GM19035 (cell line): ENCODE measurements at regions not wholly inside any gene's neighbourhood (a gene's known extent, or its start where the extent isn't known, plus 50 kb on each side); places are given as distances from the start of the nearest gene placed in this dataset.
"Not testable (repeated sequence)": the region's sequence is repeated elsewhere in the genome, so short reads cannot be mapped to it uniquely, and the experiment has no call there.

ENCODE experiments used
- ATAC-seq: cut with Tn5 transposase; IDR thresholded peaks from one replicate; pipeline ENCODE4 v1.9.1; 2021; ENCODE audit not compliant: unreplicated experiment

- no peak for ATAC-seq
Measured at GRCh38 chr2:235212501-235213158, 260.8 kb downstream of the SH3BP4 start.

DNA sequence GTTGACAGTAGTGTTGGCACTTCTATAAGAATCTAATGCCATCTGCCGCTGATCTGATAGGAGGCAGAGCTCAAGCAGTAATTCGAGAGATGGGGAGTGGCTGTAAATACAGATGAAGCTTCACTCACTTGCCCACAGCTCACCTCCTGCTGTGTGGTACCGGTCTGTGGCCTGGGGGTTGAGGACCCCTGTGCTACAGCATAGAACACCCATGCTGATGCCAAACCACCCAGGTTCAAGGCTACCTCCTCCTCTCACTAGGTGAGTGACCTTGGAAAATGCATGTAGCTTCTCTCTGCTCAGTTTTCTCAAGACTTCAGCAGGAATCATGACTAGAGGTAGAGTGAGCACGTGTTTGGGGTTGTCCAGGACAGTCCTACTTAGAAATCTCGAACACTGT lies 263.4 kb downstream of the SH3BP4 start:
- ATAC-seq = no peak

DNA sequence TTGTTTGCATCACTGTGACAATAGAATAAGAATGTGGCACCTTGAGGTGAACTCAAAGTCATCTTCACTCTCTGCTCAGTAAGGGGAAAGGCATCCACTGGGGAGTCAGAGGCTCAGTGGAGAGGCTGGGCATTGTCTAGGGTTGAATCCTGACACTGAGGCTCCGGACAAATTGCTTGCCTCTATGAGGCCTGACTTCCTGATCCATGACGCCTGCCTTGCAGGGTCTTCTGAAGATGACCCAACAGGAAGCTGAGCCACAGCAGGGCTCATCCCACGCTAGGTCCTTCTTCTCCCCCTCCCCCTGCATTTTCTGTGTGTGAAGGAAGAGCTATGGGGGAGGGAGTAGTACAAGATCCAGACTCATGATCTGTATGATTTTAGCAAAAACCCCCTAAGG lies 265.1 kb downstream of the SH3BP4 start:
- no peak for ATAC-seq

GRCh38 chr2:235217846-235218245 lies 266.0 kb downstream of the SH3BP4 start:
- ATAC-seq = no peak

DNA sequence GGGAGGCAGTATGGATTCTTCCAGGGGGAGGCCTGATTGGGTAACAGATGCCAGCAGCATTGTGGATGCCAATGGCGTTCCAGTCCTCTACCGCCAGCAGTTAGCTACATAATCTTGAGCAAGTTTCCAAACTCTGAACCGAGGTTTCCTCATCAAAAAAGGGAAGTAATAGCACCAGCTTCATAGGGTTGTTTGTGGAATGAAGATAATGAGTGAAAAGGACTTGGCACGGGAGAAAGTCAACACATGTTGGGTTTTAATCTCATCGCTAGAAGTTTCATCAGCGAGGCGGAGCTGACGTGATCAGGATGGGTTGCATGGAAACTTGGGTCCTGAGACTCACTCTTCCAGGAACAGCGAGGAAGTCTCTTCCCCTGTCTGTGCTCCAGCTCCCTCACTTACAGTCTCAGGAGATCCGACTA lies 266.7 kb downstream of the SH3BP4 start:
- ATAC-seq = no peak

DNA sequence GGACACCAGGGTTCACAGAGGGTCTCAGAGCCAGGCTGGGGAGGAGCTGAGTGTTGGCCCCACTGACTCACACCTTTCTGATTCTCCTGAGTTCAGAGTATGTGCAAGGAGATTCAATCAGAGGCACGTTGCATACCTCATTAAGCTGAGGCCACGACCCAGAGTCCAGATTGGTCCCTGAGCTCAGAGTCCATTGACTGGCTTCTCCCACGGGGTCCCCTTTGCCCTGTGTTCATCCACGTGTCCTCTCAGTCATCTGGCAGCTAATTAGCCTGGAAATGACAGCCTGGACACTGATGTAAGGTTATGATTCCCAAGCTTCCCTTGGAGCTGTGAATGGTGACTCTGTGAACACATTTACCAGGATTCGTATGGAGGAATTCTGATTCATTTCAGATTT lies 267.2 kb downstream of the SH3BP4 start:
- no peak for ATAC-seq

DNA sequence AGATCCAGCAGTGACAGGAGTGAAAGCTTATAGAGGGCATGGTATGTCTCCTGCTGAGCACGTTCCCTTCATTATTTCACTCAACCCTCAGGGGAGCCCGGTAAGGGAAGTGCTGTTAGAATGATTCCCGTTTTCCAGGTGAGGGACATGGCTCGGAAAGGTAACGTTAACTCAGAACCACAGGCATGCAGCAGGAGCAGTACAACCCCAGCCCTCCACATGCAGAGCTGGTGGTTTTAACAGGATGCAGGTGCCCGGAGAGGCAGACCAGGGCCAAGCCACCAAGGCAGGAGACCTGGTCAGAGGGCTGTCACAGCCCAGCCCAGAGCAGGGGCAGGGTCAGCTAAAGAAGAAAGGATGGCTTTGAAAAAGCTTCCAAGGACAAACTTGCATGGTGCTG lies 268.5 kb downstream of the SH3BP4 start:
- ATAC-seq = no peak

DNA sequence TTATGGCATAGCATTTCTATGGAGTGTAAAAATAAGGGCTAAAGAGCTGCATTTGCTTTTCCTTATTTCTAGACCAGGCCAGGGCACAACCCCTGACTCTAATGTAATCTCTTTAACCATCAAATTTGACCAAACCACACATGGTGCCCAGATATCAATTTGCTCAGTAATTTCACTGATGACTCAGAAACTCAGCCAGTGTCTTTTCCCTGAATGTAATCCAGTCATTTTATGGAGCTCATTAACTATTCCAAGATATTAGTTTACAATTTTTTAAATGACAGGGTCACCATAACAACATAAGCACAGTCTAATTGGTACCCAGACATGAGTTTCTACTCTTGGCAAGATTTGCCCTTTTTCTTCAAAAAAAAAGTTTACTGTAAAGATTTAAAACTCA lies 270.8 kb upstream of the AGAP1 start:
- ATAC-seq = no peak

GRCh38 chr2:235224410-235224809 lies 269.4 kb upstream of the AGAP1 start:
- ATAC-seq = no peak

DNA sequence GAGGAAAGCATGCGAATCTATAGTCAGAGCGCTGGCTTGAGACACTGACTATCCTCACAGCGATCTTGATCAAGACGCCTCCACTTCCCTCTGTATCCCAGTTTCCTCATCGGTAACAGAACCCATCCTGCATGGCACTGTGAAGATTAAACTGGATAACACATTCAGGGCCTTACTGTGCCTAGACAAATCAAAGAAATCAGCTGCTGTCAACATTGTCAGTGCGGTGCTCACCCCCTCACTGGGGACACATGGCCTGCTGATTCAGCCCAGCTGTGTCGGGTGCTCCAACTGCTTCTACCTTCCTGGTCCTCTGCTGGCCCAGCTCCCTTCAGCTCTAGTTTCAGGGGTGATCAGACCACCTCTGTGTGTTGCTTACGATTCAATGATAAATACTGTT lies 268.6 kb upstream of the AGAP1 start:
- no peak for ATAC-seq

- ATAC-seq = no peak
Measured at GRCh38 chr2:235227590-235227989, 266.3 kb upstream of the AGAP1 start.

- not testable (repeated sequence) for ATAC-seq
Measured at GRCh38 chr2:235228422-235228821, 265.4 kb upstream of the AGAP1 start.

GRCh38 chr2:235229236-235229635 lies 264.6 kb upstream of the AGAP1 start:
- no peak for ATAC-seq

DNA sequence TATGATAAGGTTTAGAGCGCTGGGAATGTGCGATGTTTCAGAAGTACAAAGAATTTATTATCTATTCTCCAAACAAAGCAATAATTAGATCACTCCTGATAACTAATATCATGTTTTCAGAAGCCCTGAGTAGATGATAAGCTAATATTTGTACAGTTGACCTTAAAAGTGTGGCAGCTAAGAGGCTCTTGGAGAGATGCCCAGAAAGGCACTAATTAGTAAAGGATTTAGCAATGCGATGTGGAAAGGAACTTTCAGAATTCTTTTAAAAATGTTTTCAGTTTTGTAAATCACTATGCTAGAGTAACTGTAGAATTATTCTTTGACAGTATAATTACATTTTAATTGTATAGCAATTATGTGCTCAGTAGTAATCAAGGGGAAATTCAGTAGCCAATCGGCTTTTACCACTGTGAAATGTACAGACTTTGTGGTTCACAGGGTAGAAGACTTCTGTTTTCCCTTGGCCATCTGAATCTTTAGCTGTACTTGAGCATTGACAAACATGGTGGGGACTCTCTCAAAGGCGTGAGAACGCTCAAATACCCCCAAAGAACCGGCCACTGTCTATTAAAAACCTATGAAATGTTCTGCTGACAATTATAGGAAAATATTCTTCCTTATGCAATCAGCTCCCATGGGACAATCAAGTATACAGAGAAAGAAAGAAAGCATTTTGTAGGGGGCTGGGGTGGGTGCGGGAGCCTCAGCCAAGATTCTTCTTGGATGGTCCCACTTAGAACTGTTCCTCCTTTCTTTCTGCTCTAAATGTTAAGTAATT lies 262.8 kb upstream of the AGAP1 start:
- ATAC-seq = no peak

- no peak for ATAC-seq
Measured at GRCh38 chr2:235232449-235233433, 261.1 kb upstream of the AGAP1 start.

GRCh38 chr2:235234736-235235135 lies 259.1 kb upstream of the AGAP1 start:
- ATAC-seq = no peak

DNA sequence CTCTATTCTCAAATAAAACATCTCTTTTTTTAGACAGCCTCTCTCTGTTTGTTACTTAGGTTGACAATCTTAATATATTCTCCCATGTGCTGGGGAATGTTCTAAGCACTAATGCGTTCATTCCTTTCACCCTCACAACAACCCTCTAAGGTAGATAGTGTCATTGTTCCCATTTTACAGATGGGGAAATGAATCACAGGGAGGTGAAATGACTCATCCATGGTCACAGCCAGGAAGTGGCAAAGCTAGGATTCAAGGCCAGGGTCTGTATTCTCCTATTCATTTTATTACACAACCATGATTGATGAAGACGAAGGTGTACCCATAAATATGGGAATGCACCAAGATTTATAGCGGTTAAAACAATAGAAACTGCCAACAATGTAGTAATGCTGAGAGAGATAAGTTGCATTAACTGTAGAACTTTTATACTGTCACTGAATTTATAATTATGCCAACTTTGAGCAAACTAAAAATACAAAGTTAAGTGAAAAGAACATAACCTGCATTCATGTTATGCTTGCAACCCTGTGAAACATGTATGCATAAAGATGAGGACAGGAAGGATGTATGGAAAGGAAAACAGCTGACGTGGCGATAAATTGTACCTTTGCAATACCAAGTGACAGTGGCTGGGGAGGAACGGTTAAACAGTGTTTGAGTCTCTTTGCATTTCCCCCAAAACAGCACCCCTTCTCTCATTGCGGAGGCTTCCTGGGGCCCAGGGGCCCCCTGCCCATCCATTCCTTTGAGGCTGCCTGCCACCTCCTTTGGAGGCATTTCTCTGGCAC lies 257.7 kb upstream of the AGAP1 start:
- no peak for ATAC-seq

DNA sequence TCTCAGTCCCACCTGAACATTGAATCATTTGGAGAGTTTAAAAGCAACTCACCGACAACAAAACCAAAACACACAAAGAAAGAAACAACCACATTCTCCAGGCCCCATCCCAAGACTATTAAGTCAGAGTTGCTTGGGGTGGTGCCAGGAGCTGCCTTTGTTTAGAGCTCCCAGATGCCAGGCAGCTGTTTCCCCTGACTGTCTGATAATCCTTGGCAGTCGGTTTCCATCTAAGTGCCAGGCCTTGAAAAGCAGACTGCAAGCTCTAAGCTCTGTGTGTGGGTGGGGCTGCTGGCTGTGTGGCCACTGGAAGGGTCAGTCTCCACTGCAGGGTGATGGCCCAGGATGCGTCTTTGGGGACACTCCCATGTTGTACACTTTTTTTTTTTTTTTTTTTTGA lies 255.3 kb upstream of the AGAP1 start:
- ATAC-seq = no peak

- no peak for ATAC-seq
Measured at GRCh38 chr2:235240574-235240973, 253.3 kb upstream of the AGAP1 start.
